HFF-Myc (cell line): ENCODE measurements at regions not wholly inside any gene's neighbourhood (a gene's known extent, or its start where the extent isn't known, plus 50 kb on each side); places are given as distances from the start of the nearest gene placed in this dataset.

ENCODE experiments used
- DNase-seq: peaks from one replicate; pipeline ENCODE4 v3.0.0-alpha.2; 2011; ENCODE audit warnings: low read depth; ENCODE audit errors: extremely low read depth
- H3K4me3 ChIP-seq: replicated peaks from 2 replicates; pipeline ENCODE4 v1.5.1; 2011; ENCODE audit warnings: low read depth, mild to moderate bottlenecking, control low read depth, low read length
- TF ChIP-seq, protein P1 (sequence below): IDR thresholded peaks from 2 replicates; pipeline ENCODE4 v1.5.1; 2012; ENCODE audit warnings: mild to moderate bottlenecking, low read depth, low read length, control low read depth; ENCODE audit errors: missing control alignments

DNA sequence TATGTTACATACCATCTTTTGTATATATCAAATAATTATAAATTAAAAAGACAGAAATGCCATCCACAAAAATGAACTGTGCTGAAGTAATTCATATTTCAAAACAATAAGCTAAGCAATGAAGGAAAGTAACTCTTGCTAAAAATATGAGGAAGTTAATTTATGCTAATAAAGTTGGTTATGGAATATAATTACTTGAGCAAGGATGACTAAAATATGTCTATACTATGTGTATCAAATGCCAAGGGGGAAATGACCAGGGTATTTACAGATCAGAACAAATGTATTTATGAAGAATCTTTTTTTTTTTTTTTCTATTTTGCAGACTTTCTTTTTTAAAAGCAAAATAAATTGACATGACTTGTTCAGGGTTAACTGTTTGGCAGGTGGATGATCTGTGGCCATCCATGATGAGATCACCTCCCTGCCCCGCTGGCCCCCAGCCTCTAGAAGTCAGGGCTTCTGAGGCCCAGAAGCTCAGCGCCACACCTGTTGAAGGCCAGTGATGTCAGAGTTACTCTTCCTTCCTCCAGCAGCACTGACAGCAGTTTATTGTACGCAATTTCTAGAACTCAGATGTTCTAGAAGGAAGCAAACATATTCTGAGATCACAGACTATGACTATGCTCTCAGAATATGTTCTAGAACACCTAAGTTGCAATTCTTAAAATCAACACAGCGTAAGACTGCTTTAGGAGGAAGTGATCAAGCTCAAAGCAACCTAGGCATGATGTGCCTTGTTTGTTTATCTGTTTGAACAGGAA, 196.1 kb upstream of the KLF14 start:
- H3K4me3 ChIP-seq: no peak overlapping the region
- TF ChIP-seq, protein P1, sequence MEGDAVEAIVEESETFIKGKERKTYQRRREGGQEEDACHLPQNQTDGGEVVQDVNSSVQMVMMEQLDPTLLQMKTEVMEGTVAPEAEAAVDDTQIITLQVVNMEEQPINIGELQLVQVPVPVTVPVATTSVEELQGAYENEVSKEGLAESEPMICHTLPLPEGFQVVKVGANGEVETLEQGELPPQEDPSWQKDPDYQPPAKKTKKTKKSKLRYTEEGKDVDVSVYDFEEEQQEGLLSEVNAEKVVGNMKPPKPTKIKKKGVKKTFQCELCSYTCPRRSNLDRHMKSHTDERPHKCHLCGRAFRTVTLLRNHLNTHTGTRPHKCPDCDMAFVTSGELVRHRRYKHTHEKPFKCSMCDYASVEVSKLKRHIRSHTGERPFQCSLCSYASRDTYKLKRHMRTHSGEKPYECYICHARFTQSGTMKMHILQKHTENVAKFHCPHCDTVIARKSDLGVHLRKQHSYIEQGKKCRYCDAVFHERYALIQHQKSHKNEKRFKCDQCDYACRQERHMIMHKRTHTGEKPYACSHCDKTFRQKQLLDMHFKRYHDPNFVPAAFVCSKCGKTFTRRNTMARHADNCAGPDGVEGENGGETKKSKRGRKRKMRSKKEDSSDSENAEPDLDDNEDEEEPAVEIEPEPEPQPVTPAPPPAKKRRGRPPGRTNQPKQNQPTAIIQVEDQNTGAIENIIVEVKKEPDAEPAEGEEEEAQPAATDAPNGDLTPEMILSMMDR: no peak
- no peak for DNase-seq

DNA sequence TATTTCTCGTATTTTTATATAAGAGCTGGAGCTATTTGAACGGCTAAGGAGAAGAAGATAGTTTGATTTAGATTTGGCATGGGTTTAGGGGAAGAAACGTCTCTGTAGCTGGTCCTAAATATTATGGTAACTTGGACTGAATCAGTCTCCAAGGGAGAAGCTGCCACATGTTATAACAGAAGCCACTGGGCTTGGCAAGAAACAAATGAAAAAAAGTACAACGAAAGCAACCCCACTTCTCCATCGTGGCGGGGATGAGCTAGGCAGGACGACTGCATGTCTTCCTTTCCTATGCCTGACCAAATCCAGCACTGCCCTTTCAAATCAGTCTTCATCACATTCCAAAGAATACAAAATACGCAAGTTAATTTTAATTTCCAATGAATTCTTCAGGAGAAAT, 196.7 kb upstream of the KLF14 start:
- TF ChIP-seq, protein P1: no peak
- no peak for DNase-seq
- no peak overlapping the region for H3K4me3 ChIP-seq

DNA sequence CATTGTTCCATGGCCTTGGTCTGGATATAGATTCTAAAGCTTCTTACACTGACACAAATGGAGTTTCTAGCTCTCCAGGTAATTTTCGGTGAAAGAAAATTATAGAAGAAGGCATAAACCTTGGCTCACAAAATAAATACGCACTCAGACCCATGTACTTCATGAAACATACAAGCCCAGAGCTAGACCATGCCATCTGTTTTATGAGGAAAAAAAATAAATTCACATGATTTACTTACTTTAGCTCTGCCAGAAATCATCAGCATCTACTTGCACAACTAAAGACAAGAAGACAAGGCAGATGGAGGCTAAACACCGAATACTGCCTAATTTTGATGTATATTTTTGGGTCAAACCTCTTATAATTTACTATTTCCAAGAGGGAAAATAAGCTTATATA, 197.4 kb upstream of the KLF14 start:
- no peak for DNase-seq
- TF ChIP-seq, protein P1: no peak
- H3K4me3 ChIP-seq: no peak overlapping the region

DNA sequence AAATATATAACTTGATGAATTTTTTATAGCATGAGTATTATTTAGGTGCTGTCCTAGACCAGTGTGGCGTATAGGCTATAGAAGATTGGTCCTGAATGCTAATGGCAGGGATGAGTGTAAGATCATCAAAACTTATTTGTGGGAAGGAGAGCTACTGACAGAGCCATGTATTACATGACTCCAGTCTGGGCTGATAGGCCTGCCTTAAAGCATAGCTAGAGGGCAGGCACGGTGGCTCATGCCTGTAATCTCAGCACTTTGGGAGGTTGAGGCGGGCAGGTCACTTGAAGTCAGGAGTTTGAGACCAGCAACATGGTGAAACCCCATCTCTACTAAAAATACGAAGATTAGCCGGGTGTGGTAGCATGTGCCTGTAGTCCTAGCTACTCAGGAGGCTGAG, 198.1 kb upstream of the KLF14 start:
- H3K4me3 ChIP-seq: no peak overlapping the region
- TF ChIP-seq, protein P1: no peak
- DNase-seq: no peak

DNA sequence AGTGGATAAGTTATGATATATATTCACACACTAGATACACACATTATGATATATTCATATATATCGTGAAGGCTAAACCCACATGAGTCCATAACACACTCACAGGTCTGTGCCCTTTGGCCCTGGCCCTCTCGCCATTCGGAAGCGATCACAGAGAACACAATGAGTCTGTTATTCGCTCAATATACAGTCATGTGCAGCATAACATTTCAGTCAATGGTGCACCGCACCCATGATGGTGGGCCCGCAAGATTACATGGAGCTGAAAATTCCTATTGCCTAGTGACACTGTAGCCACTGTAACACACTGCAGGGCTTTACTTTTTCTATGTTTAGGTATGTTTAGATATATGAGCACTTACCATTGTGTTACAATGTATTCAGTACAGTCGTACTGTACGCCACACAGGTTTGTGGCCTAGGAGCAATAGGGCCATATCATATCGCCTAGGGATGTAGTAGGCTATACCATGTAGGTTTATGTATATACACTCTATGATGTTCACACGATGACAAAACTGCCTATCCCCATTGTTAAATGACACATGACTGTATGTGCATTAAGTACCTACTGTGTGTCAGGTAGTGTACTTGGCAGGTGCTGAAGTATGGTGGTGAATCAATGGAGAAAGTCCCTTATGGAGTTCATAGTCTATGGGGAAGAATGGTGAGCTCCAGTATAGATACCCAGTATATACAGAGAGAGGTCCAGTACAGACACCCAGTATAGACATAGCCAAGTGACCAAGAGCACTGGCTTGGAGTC, 198.8 kb upstream of the KLF14 start:
- DNase-seq: no peak
- TF ChIP-seq, protein P1: no peak

DNA sequence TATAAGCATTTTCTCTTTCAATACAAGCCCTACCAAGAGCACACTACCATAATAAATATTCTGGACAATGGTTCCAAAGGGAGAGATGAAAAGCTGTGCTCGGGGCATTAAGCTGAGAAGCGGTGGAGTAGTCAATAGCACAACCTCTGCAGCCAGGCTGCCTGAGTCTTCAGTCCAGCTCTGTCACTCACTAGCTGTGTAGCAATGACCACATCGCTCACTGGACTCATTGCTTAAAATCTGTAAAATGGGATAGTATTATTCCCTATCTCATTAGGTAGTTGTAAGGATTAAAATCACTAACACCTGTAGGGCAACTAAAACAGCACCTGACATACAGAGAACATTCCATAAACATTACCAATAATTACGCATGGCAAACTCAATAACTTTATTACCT, 199.9 kb upstream of the KLF14 start:
- no peak for DNase-seq
- TF ChIP-seq, protein P1: no peak

More for the DNA sequence above, 198.8 kb upstream of the KLF14 start:
- H3K4me3 ChIP-seq: no peak overlapping the region

More for the DNA sequence above, 199.9 kb upstream of the KLF14 start:
- H3K4me3 ChIP-seq: no peak overlapping the region
